HepG2 (cell line): ENCODE measurements at regions not wholly inside any gene's neighbourhood (a gene's known extent, or its start where the extent isn't known, plus 50 kb on each side); places are given as distances from the start of the nearest gene placed in this dataset.

Source experiments
- EZH2 ChIP-seq: conservative IDR thresholded peaks from 2 replicates; pipeline ENCODE4 v1.6.1; 2012; ENCODE audit warnings: mild to moderate bottlenecking, low read depth, low read length, moderate library complexity
- FOXA1 ChIP-seq, 2 experiments: fragments of 450-650 bp in 1 of 2; sonication (generic) in 1 of 2; formaldehyde crosslinking in 1 of 2; IDR thresholded peaks; 2 replicates each; pipeline versions ENCODE4 v1.4.0 to v1.6.1; 2016 to 2020; ENCODE audit warnings: missing genetic modification reagents in 1 of 2
- NR2F2 ChIP-seq: IDR thresholded peaks from 2 replicates; pipeline ENCODE4 v1.6.1; 2012; ENCODE audit warnings: low read depth, inconsistent platforms, borderline replicate concordance
- POLR2A ChIP-seq, 2 experiments: IDR thresholded peaks; 2 replicates each; pipeline ENCODE4 v1.6.1; 2011; ENCODE audit warnings: low read depth in 2 of 2, low read length in 2 of 2, mild to moderate bottlenecking in 1 of 2, moderate library complexity in 1 of 2; ENCODE audit not compliant: insufficient read depth in 1 of 2
- SRF ChIP-seq: IDR thresholded peaks from 2 replicates; pipeline ENCODE4 v1.6.1; 2011; ENCODE audit warnings: mild to moderate bottlenecking, low read depth, low read length, moderate library complexity
- TBP ChIP-seq: sonication (generic); formaldehyde crosslinking; IDR thresholded peaks from 2 replicates; pipeline ENCODE4 v1.5.0; 2020; ENCODE audit warnings: missing genetic modification reagents
- ZNF703 ChIP-seq: sonication (generic); formaldehyde crosslinking; IDR thresholded peaks from 2 replicates; pipeline ENCODE4 v1.5.1; 2020; ENCODE audit warnings: missing genetic modification reagents, mild to moderate bottlenecking, moderate library complexity, borderline replicate concordance
- TF ChIP-seq, protein P1 (sequence below): sonication (generic); formaldehyde crosslinking; IDR thresholded peaks from 2 replicates; pipeline ENCODE4 v1.5.0; 2020; ENCODE audit warnings: mild to moderate bottlenecking, missing genetic modification reagents, moderate library complexity
- TF ChIP-seq, protein P2 (sequence below): IDR thresholded peaks from 2 replicates; pipeline ENCODE4 v1.6.1; 2016; ENCODE audit warnings: low read depth, missing genetic modification reagents, missing compliant biosample characterization

DNA sequence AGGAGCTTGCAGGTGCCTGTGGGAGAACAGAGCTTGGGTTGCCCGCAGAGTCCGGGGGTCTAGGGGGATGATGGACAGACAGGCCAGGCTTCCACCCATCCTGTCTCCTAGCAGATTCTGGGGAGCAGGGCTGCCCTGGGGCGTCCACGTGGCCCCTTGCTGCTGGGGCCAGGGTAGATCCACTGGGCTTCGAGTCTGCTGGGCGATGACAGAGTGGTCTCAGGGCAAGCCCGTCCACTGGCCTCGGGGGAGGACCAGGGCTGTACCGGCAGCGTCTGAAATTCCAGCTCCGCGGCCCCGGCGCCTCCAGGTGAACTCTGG, 124.2 kb upstream of the IRX4 start:
- TF ChIP-seq POLR2A (IDR thresholded peaks at IDR 0.05; ENCODE audit: insufficient read depth in 1 of 2, low read depth in 2 of 2, low read length in 2 of 2) (no peak), ZNF703 (CRISPR knock-in tag) (no peak), SRF (no peak), EZH2 (no peak), TBP (CRISPR knock-in tag) (no peak), FOXA1 (IDR thresholded peaks at IDR 0.05) (no peak), FOXA1 (CRISPR knock-in tag; IDR thresholded peaks at IDR 0.05) (no peak), NR2F2 (no peak)
- TF ChIP-seq, protein P1, sequence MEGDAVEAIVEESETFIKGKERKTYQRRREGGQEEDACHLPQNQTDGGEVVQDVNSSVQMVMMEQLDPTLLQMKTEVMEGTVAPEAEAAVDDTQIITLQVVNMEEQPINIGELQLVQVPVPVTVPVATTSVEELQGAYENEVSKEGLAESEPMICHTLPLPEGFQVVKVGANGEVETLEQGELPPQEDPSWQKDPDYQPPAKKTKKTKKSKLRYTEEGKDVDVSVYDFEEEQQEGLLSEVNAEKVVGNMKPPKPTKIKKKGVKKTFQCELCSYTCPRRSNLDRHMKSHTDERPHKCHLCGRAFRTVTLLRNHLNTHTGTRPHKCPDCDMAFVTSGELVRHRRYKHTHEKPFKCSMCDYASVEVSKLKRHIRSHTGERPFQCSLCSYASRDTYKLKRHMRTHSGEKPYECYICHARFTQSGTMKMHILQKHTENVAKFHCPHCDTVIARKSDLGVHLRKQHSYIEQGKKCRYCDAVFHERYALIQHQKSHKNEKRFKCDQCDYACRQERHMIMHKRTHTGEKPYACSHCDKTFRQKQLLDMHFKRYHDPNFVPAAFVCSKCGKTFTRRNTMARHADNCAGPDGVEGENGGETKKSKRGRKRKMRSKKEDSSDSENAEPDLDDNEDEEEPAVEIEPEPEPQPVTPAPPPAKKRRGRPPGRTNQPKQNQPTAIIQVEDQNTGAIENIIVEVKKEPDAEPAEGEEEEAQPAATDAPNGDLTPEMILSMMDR (CRISPR knock-in tag) = no peak
- TF ChIP-seq, protein P2, sequence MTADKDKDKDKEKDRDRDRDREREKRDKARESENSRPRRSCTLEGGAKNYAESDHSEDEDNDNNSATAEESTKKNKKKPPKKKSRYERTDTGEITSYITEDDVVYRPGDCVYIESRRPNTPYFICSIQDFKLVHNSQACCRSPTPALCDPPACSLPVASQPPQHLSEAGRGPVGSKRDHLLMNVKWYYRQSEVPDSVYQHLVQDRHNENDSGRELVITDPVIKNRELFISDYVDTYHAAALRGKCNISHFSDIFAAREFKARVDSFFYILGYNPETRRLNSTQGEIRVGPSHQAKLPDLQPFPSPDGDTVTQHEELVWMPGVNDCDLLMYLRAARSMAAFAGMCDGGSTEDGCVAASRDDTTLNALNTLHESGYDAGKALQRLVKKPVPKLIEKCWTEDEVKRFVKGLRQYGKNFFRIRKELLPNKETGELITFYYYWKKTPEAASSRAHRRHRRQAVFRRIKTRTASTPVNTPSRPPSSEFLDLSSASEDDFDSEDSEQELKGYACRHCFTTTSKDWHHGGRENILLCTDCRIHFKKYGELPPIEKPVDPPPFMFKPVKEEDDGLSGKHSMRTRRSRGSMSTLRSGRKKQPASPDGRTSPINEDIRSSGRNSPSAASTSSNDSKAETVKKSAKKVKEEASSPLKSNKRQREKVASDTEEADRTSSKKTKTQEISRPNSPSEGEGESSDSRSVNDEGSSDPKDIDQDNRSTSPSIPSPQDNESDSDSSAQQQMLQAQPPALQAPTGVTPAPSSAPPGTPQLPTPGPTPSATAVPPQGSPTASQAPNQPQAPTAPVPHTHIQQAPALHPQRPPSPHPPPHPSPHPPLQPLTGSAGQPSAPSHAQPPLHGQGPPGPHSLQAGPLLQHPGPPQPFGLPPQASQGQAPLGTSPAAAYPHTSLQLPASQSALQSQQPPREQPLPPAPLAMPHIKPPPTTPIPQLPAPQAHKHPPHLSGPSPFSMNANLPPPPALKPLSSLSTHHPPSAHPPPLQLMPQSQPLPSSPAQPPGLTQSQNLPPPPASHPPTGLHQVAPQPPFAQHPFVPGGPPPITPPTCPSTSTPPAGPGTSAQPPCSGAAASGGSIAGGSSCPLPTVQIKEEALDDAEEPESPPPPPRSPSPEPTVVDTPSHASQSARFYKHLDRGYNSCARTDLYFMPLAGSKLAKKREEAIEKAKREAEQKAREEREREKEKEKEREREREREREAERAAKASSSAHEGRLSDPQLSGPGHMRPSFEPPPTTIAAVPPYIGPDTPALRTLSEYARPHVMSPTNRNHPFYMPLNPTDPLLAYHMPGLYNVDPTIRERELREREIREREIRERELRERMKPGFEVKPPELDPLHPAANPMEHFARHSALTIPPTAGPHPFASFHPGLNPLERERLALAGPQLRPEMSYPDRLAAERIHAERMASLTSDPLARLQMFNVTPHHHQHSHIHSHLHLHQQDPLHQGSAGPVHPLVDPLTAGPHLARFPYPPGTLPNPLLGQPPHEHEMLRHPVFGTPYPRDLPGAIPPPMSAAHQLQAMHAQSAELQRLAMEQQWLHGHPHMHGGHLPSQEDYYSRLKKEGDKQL = no peak
